GM21528 (cell line): ENCODE measurements at regions not wholly inside any gene's neighbourhood (a gene's known extent, or its start where the extent isn't known, plus 50 kb on each side); places are given as distances from the start of the nearest gene placed in this dataset.

Source experiments
- ATAC-seq: cut with Tn5 transposase; IDR thresholded peaks from one replicate; pipeline ENCODE4 v1.9.1; 2021; ENCODE audit warnings: mild to moderate bottlenecking, moderate library complexity; ENCODE audit not compliant: unreplicated experiment, low FRiP score

- no peak for ATAC-seq
These were observed 62.6 kb upstream of the IRF2BP2 start for GRCh38 chr1:234672349-234673135.

- ATAC-seq, result no peak
These were observed 61.1 kb upstream of the IRF2BP2 start for GRCh38 chr1:234670967-234671626.

GRCh38 chr1:234669499-234669898 is 59.5 kb upstream of the IRF2BP2 start:
- no peak for ATAC-seq

- ATAC-seq, result no peak
These were observed 58.6 kb upstream of the IRF2BP2 start for GRCh38 chr1:234668577-234668955.

- ATAC-seq, result no peak
These were observed 57.9 kb upstream of the IRF2BP2 start for GRCh38 chr1:234667600-234668576.

- ATAC-seq, result no peak
These were observed 56.8 kb upstream of the IRF2BP2 start for GRCh38 chr1:234666761-234667160.

GRCh38 chr1:234665975-234666605 is 56.1 kb upstream of the IRF2BP2 start:
- ATAC-seq, result no peak

- ATAC-seq, result no peak
These were observed 52.2 kb upstream of the IRF2BP2 start for GRCh38 chr1:234662148-234662547.

- ATAC-seq, result no peak
These were observed 51.4 kb upstream of the IRF2BP2 start for GRCh38 chr1:234661317-234661928.

GRCh38 chr1:234660536-234661316 is 50.7 kb upstream of the IRF2BP2 start:
- ATAC-seq, result no peak
